KMS-11 (cell line): ENCODE measurements at regions not wholly inside any gene's neighbourhood (a gene's known extent, or its start where the extent isn't known, plus 50 kb on each side); places are given as distances from the start of the nearest gene placed in this dataset.

Experiments used
- H2AFZ ChIP-seq: fragments of 200-600 bp; sonication (generic); 2 replicates; pipeline ENCODE4 v1.6.1; 2016; ENCODE audit warnings: antibody characterized with exemption, mixed run types, low read depth
- H3K27ac ChIP-seq: fragments of 200-600 bp; sonication (generic); 2 replicates; pipeline ENCODE4 v1.6.1; 2016; ENCODE audit warnings: mild to moderate bottlenecking, mixed run types
- H3K27me3 ChIP-seq: fragments of 200-600 bp; sonication (generic); 2 replicates; pipeline ENCODE4 v1.6.1; 2017; ENCODE audit warnings: mild to moderate bottlenecking, low read depth, mixed run types, moderate library complexity; ENCODE audit not compliant: insufficient read depth
- H3K36me3 ChIP-seq: fragments of 200-600 bp; sonication (generic); 2 replicates; pipeline ENCODE4 v1.6.1; 2017; ENCODE audit warnings: mild to moderate bottlenecking, mixed run types; ENCODE audit not compliant: insufficient read depth
- H3K4me1 ChIP-seq: fragments of 200-600 bp; sonication (generic); 2 replicates; pipeline ENCODE4 v1.6.1; 2016; ENCODE audit warnings: mild to moderate bottlenecking, low read depth, mixed run types; ENCODE audit not compliant: poor library complexity, severe bottlenecking
- H3K4me2 ChIP-seq: fragments of 200-600 bp; sonication (generic); 2 replicates; pipeline ENCODE4 v1.7.0; 2016; ENCODE audit warnings: mild to moderate bottlenecking, mixed run types
- H3K4me3 ChIP-seq: fragments of 200-600 bp; sonication (generic); IDR thresholded peaks from 2 replicates; pipeline ENCODE4 v1.6.1; 2017; ENCODE audit warnings: low read depth, low read length, mixed read lengths; ENCODE audit not compliant: insufficient read depth
- H3K79me2 ChIP-seq: fragments of 200-600 bp; sonication (generic); 2 replicates; pipeline ENCODE4 v1.6.1; 2016; ENCODE audit warnings: low read depth, mixed run types; ENCODE audit not compliant: insufficient read depth
- H3K9ac ChIP-seq: fragments of 200-600 bp; sonication (generic); 2 replicates; pipeline ENCODE4 v1.6.1; 2016; ENCODE audit warnings: mild to moderate bottlenecking, mixed run types
- H4K20me1 ChIP-seq: fragments of 200-600 bp; sonication (generic); 2 replicates; pipeline ENCODE4 v1.6.1; 2016; ENCODE audit warnings: mild to moderate bottlenecking, mixed run types; ENCODE audit not compliant: insufficient read depth
- TF ChIP-seq, protein P1 (sequence below): fragments of 200-600 bp; sonication (generic); conservative IDR thresholded peaks from 2 replicates; pipeline ENCODE4 v1.6.1; 2017; ENCODE audit warnings: low read depth, mild to moderate bottlenecking, antibody characterized with exemption, low read length, moderate library complexity, mixed read lengths

- no peak overlapping the region for H2AFZ ChIP-seq
- H3K36me3 ChIP-seq, result no peaks in the 10 kb centered on the region
- H3K27me3 ChIP-seq, result no peaks in the 10 kb centered on the region
- H3K79me2 ChIP-seq, result no peaks in the 10 kb centered on the region
- H3K4me1 ChIP-seq, result no peaks in the 10 kb centered on the region
- H3K4me3 ChIP-seq, result no peak overlapping the region
- no peak overlapping the region for H3K4me2 ChIP-seq
- no peaks in the 10 kb centered on the region for H4K20me1 ChIP-seq
- no peak overlapping the region for H3K9ac ChIP-seq
- no peak overlapping the region for H3K27ac ChIP-seq
- TF ChIP-seq, protein P1, sequence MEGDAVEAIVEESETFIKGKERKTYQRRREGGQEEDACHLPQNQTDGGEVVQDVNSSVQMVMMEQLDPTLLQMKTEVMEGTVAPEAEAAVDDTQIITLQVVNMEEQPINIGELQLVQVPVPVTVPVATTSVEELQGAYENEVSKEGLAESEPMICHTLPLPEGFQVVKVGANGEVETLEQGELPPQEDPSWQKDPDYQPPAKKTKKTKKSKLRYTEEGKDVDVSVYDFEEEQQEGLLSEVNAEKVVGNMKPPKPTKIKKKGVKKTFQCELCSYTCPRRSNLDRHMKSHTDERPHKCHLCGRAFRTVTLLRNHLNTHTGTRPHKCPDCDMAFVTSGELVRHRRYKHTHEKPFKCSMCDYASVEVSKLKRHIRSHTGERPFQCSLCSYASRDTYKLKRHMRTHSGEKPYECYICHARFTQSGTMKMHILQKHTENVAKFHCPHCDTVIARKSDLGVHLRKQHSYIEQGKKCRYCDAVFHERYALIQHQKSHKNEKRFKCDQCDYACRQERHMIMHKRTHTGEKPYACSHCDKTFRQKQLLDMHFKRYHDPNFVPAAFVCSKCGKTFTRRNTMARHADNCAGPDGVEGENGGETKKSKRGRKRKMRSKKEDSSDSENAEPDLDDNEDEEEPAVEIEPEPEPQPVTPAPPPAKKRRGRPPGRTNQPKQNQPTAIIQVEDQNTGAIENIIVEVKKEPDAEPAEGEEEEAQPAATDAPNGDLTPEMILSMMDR, result no peak
Measured at GRCh38 chr6:6842291-6842690, 253.8 kb downstream of the LY86 start.

DNA sequence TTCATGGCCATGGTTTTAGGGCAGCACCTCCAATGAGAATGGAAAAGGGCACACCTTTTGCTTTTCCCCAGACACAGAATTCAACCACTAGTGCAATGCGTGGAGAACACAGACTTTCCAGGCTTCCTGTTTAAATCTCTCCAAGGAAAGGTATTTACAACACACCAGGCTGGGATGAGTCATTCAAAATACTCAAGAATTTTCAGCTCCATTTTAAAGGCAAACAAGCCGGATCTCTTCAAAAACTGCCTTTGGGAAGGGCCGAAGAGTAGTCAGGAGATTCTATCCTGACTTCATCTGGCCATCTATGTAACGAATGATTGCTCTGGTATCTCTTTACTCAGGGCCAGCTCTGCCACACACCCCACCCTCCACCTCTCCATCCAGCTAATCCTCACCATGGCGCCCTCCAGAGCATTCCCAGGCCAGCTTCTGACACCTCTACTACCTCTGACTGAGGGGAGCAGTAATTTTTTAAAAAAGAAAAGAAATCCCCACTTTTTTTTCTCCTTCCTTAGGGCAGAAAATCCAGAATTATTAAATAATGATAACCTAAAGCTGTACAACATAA lies 254.6 kb downstream of the LY86 start:
- H4K20me1 ChIP-seq, result no peaks in the 10 kb centered on the region
- H3K27me3 ChIP-seq, result no peaks in the 10 kb centered on the region
- H3K36me3 ChIP-seq, result no peaks in the 10 kb centered on the region
- H3K27ac ChIP-seq, result no peak overlapping the region
- H3K4me3 ChIP-seq, result no peak overlapping the region
- H2AFZ ChIP-seq, result no peak overlapping the region
- H3K4me1 ChIP-seq, result no peaks in the 10 kb centered on the region
- H3K4me2 ChIP-seq, result no peak overlapping the region
- H3K9ac ChIP-seq, result no peak overlapping the region
- TF ChIP-seq, protein P1, result no peak
- no peaks in the 10 kb centered on the region for H3K79me2 ChIP-seq

GRCh38 chr6:6843777-6844176 lies 255.3 kb downstream of the LY86 start:
- Histone ChIP-seq H3K4me1 (no peaks in the 10 kb centered on the region), H4K20me1 (no peaks in the 10 kb centered on the region), H3K27ac (no peak overlapping the region), H3K79me2 (no peaks in the 10 kb centered on the region), H3K9ac (no peak overlapping the region), H3K36me3 (no peaks in the 10 kb centered on the region), H3K4me3 (no peak overlapping the region), H2AFZ (no peak overlapping the region), H3K27me3 (no peaks in the 10 kb centered on the region), H3K4me2 (no peak overlapping the region)
- TF ChIP-seq, protein P1, result no peak

- no peak overlapping the region for H3K4me2 ChIP-seq
- TF ChIP-seq, protein P1, result no peak
Measured at GRCh38 chr6:6844530-6844929, 256.0 kb downstream of the LY86 start.

More at GRCh38 chr6:6844530-6844929, 256.0 kb downstream of the LY86 start:
- Histone ChIP-seq H3K4me1 (no peaks in the 10 kb centered on the region), H3K36me3 (no peaks in the 10 kb centered on the region), H3K27me3 (no peaks in the 10 kb centered on the region), H3K27ac (no peak overlapping the region), H4K20me1 (no peaks in the 10 kb centered on the region), H3K79me2 (no peaks in the 10 kb centered on the region), H3K9ac (no peak overlapping the region), H3K4me3 (no peak overlapping the region), H2AFZ (no peak overlapping the region)
